Activated CD8-positive, alpha-beta memory T cell treated with anti-CD3 and anti-CD28 coated beads, Interleukin-2, amount 50 U/mL, for 48 hours (primary cell): ENCODE measurements at regions not wholly inside any gene's neighbourhood (a gene's known extent, or its start where the extent isn't known, plus 50 kb on each side); places are given as distances from the start of the nearest gene placed in this dataset.

Experiments
- DNase-seq: peaks from one replicate; pipeline ENCODE4 v3.0.0-alpha.2; 2020

- no peak for DNase-seq
Observed at GRCh38 chr12:76216585-76217472, 131.4 kb downstream of the BBS10 start.

GRCh38 chr12:76208129-76208528 is 123.6 kb upstream of the NAP1L1 start:
- DNase-seq: no peak

DNA sequence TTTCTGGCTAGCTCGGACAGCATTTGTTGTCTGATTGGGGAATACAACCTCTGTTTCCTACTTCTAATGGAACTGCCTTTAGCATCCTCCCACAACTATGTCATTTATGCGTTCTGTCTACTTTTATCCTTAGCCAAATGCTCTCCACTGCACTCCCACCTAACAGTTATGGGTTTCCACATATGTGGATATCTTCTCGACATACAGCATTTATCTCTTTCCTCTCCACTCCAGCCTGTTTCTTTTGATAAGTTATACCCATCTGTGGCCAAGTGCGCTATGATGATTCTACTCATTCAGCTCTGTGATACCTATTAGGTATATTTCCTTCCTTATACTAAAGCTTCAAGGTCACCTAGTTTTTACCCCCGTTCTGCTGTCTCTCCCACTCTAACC is 122.2 kb upstream of the NAP1L1 start:
- DNase-seq: no peak

GRCh38 chr12:76206039-76206676 is 121.7 kb upstream of the NAP1L1 start:
- no peak for DNase-seq

DNA sequence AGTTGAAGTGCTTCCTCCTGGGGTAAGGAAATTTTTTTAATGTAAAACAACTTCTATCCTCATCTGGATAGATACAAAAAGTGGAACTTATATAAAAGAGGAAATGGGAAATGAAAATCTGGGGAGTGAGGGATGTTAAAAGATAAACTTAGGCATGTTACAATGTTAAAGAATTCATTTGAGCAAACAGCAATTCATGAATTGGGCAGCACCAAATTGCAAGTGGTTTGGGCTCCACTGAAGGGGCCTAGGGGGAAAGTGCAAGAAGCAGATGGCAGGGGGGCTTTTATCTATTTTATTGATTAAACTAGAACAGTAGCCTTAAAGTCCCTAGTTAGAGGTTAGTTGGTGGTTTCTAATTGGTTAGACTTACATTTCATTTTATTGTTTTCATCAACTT is 118.1 kb upstream of the NAP1L1 start:
- DNase-seq: no peak

GRCh38 chr12:76201758-76202157 is 117.3 kb upstream of the NAP1L1 start:
- no peak for DNase-seq

DNA sequence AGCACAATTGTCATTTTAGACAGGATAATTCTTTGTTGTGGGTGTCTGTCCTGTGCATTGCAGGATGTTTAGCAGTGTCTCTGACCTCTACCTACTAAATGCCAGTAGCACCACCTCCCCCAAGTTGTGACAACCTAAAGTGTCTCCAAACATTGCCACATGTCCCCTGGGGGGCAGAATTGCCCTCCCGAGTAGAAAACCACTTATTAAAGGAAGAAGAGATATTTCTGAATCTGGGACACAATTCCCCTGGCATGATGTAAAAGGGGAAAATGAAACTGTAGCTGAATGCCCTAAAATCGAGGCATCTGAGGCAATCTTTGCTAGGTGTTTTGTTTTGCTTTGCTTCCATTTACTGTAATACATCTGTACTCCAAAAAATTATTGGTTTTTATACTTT is 116.8 kb upstream of the NAP1L1 start:
- no peak for DNase-seq

GRCh38 chr12:76199808-76200207 is 115.3 kb upstream of the NAP1L1 start:
- DNase-seq: no peak

GRCh38 chr12:76198839-76199238 is 114.4 kb upstream of the NAP1L1 start:
- no peak for DNase-seq

DNA sequence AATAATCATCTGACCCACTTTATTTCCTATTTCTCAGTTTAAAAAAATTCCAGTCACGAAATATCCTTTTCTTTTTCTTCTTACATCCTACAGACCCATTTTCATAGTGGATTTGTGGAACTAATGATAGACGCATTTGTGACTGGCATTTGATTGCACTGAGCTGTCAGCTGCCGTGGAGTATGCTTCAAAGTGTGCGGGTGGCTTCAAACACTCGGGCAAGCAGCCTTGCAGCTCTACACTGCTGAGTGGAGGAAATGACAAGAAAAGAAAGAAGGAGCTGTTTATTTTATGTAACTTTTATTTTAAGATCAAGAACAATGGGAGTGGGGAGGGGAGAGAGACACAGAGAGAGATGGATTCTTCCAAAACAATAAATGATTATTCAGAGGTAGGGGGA is 112.8 kb upstream of the NAP1L1 start:
- DNase-seq: no peak

DNA sequence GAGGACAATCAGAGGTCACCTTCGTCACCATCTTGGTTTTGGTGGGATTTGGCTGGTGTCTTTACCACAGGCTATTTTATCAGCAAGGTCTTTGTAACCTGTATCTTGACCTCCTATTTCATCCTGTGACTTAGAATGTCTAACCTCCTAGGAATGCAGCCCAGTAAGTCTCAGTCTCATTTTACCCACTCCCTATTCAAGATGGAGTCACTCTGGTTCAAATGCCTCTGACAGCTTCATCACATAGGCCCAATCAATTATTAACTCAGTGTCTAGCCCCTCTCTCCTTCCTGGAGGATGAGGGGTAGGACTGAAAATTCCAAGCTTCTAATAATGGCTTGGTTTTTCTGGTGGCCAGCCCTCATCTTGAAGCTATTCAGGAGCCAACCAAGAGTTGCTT is 111.4 kb upstream of the NAP1L1 start:
- DNase-seq: no peak

DNA sequence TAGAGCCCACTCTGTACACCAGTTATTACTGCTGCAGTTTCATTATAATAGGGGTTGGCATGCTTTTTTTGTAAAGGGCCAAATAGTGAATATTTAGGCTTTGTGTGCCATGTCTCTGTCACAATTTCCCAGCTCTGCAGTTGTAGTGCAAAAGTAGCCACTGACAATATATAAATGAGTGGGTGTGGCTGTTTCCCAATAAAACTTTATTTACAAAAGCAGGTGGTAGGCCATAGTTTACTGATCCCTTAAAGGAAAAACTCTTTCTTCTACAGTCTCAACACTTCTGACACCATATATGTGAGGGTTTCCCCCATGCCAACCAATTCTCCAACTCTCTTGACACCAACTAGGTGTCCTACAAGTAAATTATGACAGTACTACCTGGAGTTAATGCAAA is 110.2 kb upstream of the NAP1L1 start:
- DNase-seq: no peak

DNA sequence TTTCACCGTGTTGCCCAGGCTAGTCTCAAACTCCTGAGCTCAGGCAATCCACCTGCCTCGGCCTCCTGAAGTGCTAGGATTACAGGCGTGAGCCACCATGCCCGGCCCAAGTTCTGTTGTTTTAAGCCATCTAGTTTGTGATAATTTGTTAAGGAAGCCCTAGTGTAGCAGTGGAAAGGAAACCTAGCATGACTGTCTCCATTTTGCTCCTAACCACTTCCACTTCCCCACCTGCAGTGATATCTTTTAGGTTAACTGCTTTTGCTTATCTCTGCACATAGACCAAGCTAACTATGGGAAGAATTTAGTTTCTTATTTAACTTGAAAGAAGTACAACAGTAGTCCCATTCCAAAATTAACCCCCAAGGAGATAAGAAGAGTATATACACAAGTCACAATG is 109.5 kb upstream of the NAP1L1 start:
- no peak for DNase-seq

GRCh38 chr12:76192416-76192815 is 107.9 kb upstream of the NAP1L1 start:
- no peak for DNase-seq

DNA sequence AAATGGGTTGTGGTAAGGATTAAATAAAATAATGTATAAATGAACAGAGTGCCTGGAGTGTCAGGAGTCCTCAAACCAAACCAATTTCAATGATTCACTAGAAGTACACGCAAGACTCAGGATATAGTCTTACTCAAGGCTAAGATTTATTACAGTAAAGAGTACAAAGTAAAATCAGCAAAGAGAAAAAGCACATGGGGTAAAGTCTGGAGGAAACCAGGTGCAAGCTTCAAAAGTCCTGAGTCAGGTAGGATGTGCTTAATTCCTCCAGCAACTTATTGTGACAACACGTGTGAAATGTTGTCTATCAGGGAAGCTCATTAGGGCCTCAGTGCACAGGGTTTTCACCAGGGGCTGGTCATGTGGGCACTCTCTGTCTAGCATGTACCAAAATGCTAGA is 105.8 kb upstream of the NAP1L1 start:
- DNase-seq: no peak

DNA sequence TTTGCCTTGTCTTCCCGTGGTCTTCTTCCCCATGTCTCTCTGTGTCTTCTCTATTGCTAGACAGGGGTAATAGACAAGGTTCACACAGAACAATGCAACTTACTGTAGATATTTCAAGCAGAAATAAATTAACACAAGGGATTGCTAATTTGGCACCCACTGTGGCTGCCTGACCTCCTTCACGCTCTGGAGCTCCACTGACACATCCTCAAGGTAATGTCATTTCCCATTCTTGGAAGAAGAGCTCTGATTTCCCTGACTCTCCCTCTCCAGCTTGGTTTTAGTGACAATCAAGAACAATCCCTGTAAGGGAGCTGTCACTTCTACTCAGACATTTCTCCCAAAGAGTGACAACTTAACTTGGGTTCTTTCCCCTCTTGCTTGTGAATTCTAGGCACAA is 105.4 kb upstream of the NAP1L1 start:
- no peak for DNase-seq

DNA sequence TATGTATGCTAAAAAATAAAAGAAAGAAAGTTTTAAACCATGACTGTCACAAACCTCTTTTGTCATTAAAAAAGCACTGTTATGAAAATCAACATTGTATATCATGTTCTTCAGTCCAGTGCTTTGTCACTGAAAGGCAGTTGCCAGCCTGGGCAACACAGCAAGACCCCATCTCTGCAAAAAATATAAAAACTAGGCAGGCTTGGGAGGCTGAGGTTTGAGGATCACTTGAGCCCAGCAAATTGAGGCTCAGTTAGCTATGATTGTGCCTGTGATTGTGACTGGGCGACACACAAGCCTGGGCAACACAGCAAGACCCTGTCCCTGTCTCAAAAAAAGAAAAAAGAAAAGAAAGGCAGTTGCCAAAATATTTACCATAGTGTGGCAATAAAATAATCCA is 102.7 kb upstream of the NAP1L1 start:
- no peak for DNase-seq

DNA sequence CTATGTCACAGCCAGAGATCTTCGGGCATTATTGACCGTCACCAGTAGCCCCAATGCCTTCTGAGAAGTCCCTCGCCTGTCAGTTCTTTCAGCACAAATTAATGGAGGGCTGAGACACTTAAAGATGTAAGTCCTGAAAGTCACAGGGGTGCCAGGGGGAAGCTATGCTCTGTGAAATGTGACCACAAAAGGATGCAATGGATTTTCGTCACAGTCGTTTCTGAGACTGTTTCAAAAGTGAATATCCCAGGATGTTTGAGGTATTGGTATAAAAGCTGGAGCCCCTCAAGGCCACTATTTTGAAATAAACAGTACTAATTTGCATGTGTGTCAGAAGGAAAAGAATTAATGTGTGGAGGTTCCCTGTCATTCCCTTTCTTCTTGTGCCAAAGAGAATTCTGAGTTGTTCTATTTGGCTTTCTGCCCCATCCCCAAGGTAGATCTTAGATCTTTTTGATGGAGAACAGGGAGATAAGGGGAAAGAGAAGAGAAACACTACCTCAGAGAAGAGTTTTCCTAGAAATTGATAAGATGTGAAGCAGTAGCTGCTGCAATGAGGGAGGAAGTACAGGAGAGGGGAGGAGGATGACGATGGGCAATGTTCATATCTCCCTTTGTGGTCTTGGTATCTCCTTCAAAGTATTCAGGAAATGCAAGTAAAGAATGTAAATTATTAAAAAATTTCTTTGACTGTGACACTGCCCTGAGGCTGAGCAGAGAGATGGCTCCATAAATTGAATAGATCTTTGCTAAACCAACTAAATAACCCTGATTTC is 101.8 kb upstream of the NAP1L1 start:
- DNase-seq: no peak

DNA sequence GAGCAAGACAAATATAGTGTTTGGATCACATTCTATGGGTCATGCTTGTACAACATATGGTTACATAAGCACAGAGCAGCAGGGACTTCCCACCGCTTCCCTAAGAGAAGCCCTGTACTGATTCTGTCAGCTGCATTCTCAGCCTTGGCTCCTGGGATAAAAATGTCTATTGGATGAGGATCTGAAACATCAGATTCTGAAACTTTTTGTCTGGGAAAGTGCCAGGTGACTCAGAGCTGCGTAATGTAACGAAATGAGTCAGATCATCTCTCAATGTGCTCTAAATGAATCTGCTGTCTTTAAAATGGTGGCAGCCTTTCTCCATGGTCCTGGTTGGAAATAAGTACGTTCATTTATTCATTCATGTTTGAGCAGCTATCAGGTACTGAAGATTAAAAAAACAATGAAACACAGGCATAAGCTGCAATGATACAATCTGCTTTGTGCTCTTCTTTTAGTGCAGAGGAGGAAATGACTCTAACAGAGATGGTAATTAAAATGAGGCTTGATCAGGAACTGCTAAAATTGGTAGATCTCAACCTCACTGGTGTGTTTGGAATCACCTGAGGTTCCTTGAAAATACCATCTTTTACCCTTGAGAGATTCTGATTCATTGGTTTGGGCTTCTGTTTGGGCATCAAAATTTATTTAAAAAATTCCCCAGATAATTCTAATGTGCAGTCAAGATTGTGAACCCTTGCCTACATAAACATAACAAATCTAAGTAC is 99.1 kb upstream of the NAP1L1 start:
- DNase-seq: peak; percentile 62

GRCh38 chr12:76180401-76181277 is 96.2 kb upstream of the NAP1L1 start:
- no peak for DNase-seq

- no peak for DNase-seq
Observed at GRCh38 chr12:76178452-76178851, 94.0 kb upstream of the NAP1L1 start.

GRCh38 chr12:76177821-76178220 is 93.3 kb upstream of the NAP1L1 start:
- no peak for DNase-seq
